Neural progenitor cell (in vitro differentiated cells): ENCODE measurements at regions not wholly inside any gene's neighbourhood (a gene's known extent, or its start where the extent isn't known, plus 50 kb on each side); places are given as distances from the start of the nearest gene placed in this dataset.

Experiments
- CTCF ChIP-seq: fragments of 200-600 bp; sonication (generic); IDR thresholded peaks from 2 replicates; pipeline ENCODE4 v1.5.1; 2017; ENCODE audit warnings: antibody characterized with exemption, mild to moderate bottlenecking
- EZH2 ChIP-seq: fragments of 200-600 bp; sonication (generic); IDR thresholded peaks from 2 replicates; pipeline ENCODE4 v1.6.1; 2017; ENCODE audit warnings: antibody characterized with exemption, mild to moderate bottlenecking, moderate library complexity
- EZH2phosphoT487 ChIP-seq: fragments of 200-600 bp; sonication (generic); IDR thresholded peaks from 2 replicates; pipeline ENCODE4 v1.6.1; 2017; ENCODE audit warnings: antibody characterized with exemption

- TF ChIP-seq CTCF = no peak
- no peak for TF ChIP-seq EZH2
- TF ChIP-seq EZH2phosphoT487 = no peak
Observed at GRCh38 chr2:78778756-78779510, 246.6 kb upstream of the REG3G start.
